ENCODE measurements at regions not wholly inside any gene's neighbourhood (a gene's known extent, or its start where the extent isn't known, plus 50 kb on each side); places are given as distances from the start of the nearest gene placed in this dataset.

DNA sequence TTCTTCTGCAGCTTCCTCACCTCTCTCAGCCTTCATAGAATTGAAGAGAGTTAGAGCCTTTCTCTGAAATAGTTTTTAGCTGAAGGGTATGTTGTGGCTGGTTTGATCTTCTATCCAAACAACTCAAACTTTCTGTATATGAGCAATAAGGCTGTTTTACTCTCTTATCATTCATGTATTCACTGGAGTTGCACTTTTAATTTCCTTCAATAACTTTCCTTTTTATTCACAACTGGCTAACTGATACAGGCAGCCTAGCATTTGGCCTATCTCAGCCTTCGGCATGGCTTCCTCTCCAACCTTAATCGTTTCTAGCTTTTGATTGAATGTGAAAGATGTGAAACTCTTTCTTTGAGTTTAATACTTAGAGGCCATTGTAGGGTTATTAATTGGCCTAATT, 109.3 kb downstream of the GTPBP8 start (continued):
- TF ChIP-seq, protein P1, sequence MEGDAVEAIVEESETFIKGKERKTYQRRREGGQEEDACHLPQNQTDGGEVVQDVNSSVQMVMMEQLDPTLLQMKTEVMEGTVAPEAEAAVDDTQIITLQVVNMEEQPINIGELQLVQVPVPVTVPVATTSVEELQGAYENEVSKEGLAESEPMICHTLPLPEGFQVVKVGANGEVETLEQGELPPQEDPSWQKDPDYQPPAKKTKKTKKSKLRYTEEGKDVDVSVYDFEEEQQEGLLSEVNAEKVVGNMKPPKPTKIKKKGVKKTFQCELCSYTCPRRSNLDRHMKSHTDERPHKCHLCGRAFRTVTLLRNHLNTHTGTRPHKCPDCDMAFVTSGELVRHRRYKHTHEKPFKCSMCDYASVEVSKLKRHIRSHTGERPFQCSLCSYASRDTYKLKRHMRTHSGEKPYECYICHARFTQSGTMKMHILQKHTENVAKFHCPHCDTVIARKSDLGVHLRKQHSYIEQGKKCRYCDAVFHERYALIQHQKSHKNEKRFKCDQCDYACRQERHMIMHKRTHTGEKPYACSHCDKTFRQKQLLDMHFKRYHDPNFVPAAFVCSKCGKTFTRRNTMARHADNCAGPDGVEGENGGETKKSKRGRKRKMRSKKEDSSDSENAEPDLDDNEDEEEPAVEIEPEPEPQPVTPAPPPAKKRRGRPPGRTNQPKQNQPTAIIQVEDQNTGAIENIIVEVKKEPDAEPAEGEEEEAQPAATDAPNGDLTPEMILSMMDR (IDR thresholded peaks at IDR 0.05; ENCODE audit: low read depth, low read length, missing input control) = no peak
- no peak for TF ChIP-seq JUND (IDR thresholded peaks at IDR 0.05)

DNA sequence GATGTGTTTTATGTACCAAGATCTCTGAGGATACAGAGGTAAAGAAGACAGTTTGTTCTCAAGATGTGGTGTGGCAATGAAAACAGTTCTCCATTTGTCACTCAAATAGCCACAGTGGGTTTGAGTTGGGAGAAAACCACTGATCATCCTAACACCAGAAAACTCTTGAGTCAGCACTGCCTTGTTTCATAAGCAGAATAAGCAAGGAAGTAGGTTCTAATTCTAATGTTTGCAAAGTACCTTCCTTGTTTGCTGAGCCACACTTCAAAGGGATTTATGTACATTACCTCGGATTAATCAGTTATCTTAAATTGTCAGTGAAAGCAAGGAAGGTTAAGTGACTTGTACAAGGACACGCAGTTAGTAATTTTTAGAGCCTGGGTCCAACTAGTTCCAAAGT, 107.8 kb upstream of the BOC start:
- Histone ChIP-seq H3K36me3 (ENCODE audit: control insufficient read depth in 4 of 4, insufficient read depth in 3 of 4, low read depth in 1 of 4, low read length in 3 of 4) (no peaks in the 10 kb centered on the region), H3K9ac (ENCODE audit: low read depth in 1 of 2, low read length in 2 of 2) (no peak overlapping the region), H3K4me1 (ENCODE audit: control insufficient read depth in 4 of 4, insufficient read depth in 4 of 4, low read length in 3 of 4) (no peaks in the 10 kb centered on the region), H3K4me3 (ENCODE audit: low read depth in 1 of 3, low read length in 3 of 3) (no peak overlapping the region), H3K27me3 (ENCODE audit: control insufficient read depth in 4 of 4, insufficient read depth in 4 of 4, low read length in 3 of 4) (no peaks in the 10 kb centered on the region), H3K27ac (ENCODE audit: low read depth in 1 of 2, low read length in 2 of 2) (no peak overlapping the region), H3K9me3 (ENCODE audit: control insufficient read depth in 4 of 4, low read length in 3 of 4) (no peaks in the 10 kb centered on the region)
- DNase-seq (ENCODE audit: low spot score) = no peak
- TF ChIP-seq GABPA (IDR thresholded peaks at IDR 0.05 in 1 of 2, conservative IDR thresholded peaks at IDR 0.05 in 1 of 2) = no peak
- TF ChIP-seq HNF4A (conservative IDR thresholded peaks at IDR 0.05) = no peak
- TF ChIP-seq YY1 (IDR thresholded peaks at IDR 0.05) = no peak
- TF ChIP-seq TAF1 (conservative IDR thresholded peaks at IDR 0.05) = no peak
- WGBS = 42% methylated on average over 2 of the region's 2 CpGs

DNA sequence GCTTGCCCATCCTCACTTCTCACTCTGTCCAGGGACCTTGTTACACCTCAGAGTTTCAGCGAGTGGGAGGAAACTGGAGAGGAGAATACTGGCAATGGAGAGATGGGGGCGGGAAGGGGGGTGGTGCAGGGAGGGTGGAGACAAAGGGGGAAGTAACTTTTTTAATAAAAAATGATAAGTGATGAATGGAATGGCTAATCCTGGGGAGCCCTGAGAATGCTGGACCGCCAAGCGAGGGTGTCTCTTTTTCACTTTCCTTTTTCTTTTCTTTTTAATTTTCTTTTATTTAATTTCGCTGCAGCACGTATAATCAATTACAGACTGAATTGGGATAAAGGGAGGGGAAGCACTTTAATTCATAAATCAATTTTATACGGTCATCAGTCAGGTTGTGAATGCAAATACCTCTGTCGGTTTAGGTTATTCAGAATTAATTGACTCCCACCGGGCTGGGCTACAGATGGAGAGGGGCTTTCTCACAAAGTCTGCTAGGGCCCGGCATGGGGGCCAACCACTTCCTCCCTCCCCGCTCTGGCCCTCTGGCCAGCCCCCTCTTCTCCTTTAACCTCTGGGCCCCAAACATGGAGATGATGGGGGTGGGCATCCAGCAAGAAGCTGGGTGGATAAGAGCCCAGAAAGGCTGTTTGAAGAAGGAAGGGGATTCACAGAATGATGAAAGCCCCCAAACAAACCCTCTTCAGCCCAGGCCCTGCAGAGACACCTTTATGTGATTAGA, 106.8 kb upstream of the BOC start:
- TF ChIP-seq RAD21 (IDR thresholded peaks at IDR 0.05) = no peak
- TF ChIP-seq JUND (IDR thresholded peaks at IDR 0.05) = no peak
- TF ChIP-seq RXRA (IDR thresholded peaks at IDR 0.05) = no peak
- no peak for TF ChIP-seq GABPA (IDR thresholded peaks at IDR 0.05 in 1 of 2, conservative IDR thresholded peaks at IDR 0.05 in 1 of 2)
- no peak for TF ChIP-seq FOXA1 (IDR thresholded peaks at IDR 0.05)
- TF ChIP-seq SP1 (IDR thresholded peaks at IDR 0.05) = no peak
- TF ChIP-seq EGR1 (IDR thresholded peaks at IDR 0.05; ENCODE audit: low read depth in 2 of 2) = no peak
- TF ChIP-seq NR2F2 (IDR thresholded peaks at IDR 0.05) = no peak
- TF ChIP-seq, protein P2, sequence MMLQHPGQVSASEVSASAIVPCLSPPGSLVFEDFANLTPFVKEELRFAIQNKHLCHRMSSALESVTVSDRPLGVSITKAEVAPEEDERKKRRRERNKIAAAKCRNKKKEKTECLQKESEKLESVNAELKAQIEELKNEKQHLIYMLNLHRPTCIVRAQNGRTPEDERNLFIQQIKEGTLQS (IDR thresholded peaks at IDR 0.05) = no peak
- TF ChIP-seq, protein P3, sequence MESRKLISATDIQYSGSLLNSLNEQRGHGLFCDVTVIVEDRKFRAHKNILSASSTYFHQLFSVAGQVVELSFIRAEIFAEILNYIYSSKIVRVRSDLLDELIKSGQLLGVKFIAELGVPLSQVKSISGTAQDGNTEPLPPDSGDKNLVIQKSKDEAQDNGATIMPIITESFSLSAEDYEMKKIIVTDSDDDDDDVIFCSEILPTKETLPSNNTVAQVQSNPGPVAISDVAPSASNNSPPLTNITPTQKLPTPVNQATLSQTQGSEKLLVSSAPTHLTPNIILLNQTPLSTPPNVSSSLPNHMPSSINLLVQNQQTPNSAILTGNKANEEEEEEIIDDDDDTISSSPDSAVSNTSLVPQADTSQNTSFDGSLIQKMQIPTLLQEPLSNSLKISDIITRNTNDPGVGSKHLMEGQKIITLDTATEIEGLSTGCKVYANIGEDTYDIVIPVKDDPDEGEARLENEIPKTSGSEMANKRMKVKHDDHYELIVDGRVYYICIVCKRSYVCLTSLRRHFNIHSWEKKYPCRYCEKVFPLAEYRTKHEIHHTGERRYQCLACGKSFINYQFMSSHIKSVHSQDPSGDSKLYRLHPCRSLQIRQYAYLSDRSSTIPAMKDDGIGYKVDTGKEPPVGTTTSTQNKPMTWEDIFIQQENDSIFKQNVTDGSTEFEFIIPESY (IDR thresholded peaks at IDR 0.05) = no peak
- TF ChIP-seq HNF4G (IDR thresholded peaks at IDR 0.05) = no peak
- TF ChIP-seq, protein P4, sequence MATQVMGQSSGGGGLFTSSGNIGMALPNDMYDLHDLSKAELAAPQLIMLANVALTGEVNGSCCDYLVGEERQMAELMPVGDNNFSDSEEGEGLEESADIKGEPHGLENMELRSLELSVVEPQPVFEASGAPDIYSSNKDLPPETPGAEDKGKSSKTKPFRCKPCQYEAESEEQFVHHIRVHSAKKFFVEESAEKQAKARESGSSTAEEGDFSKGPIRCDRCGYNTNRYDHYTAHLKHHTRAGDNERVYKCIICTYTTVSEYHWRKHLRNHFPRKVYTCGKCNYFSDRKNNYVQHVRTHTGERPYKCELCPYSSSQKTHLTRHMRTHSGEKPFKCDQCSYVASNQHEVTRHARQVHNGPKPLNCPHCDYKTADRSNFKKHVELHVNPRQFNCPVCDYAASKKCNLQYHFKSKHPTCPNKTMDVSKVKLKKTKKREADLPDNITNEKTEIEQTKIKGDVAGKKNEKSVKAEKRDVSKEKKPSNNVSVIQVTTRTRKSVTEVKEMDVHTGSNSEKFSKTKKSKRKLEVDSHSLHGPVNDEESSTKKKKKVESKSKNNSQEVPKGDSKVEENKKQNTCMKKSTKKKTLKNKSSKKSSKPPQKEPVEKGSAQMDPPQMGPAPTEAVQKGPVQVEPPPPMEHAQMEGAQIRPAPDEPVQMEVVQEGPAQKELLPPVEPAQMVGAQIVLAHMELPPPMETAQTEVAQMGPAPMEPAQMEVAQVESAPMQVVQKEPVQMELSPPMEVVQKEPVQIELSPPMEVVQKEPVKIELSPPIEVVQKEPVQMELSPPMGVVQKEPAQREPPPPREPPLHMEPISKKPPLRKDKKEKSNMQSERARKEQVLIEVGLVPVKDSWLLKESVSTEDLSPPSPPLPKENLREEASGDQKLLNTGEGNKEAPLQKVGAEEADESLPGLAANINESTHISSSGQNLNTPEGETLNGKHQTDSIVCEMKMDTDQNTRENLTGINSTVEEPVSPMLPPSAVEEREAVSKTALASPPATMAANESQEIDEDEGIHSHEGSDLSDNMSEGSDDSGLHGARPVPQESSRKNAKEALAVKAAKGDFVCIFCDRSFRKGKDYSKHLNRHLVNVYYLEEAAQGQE (IDR thresholded peaks at IDR 0.05) = no peak
- TF ChIP-seq, protein P5, sequence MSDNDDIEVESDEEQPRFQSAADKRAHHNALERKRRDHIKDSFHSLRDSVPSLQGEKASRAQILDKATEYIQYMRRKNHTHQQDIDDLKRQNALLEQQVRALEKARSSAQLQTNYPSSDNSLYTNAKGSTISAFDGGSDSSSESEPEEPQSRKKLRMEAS (IDR thresholded peaks at IDR 0.05) = no peak
- TF ChIP-seq, protein P1 (IDR thresholded peaks at IDR 0.05; ENCODE audit: low read depth, low read length, missing input control) = no peak
- TF ChIP-seq TAF1 (conservative IDR thresholded peaks at IDR 0.05) = no peak
- no peak for TF ChIP-seq FOXA2 (IDR thresholded peaks at IDR 0.05)
- no peak for TF ChIP-seq YY1 (IDR thresholded peaks at IDR 0.05)
- no peaks in the 10 kb centered on the region for H3K36me3 ChIP-seq (ENCODE audit: control insufficient read depth in 4 of 4, insufficient read depth in 3 of 4, low read depth in 1 of 4, low read length in 3 of 4)
- WGBS = 74% methylated on average over 11 of the region's 11 CpGs
- DNase-seq (ENCODE audit: low spot score) = no peak
- H3K9ac ChIP-seq (ENCODE audit: low read depth in 1 of 2, low read length in 2 of 2) = no peak overlapping the region
- no peaks in the 10 kb centered on the region for H3K9me3 ChIP-seq (ENCODE audit: control insufficient read depth in 4 of 4, low read length in 3 of 4)
- no peak overlapping the region for H3K27ac ChIP-seq (ENCODE audit: low read depth in 1 of 2, low read length in 2 of 2)
- no peaks in the 10 kb centered on the region for H3K27me3 ChIP-seq (ENCODE audit: control insufficient read depth in 4 of 4, insufficient read depth in 4 of 4, low read length in 3 of 4)
- no peaks in the 10 kb centered on the region for H3K4me1 ChIP-seq (ENCODE audit: control insufficient read depth in 4 of 4, insufficient read depth in 4 of 4, low read length in 3 of 4)
- H3K4me3 ChIP-seq (ENCODE audit: low read depth in 1 of 3, low read length in 3 of 3) = no peak overlapping the region
